ENCODE measurements at regions not wholly inside any gene's neighbourhood (a gene's known extent, or its start where the extent isn't known, plus 50 kb on each side); places are given as distances from the start of the nearest gene placed in this dataset.

DNA sequence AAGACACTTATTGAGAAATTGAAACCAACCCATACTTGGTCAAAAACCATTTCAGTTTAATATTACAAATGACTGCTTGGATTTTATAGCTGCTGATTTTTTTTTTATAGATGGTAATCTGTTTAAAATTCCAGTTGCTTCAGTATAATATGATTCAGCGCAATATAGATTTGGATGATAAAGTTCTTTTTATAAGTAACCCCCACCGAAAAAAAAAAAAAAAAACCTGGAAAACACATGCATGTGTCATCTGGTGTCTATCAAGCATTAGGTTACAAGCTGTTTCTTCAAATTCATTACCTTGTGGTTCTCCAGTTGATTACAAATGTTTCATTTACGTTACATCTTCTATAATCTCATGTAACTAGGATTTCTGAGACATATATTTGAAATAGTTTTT lies 356.6 kb upstream of the ROBO2 start:
- TF ChIP-seq, protein P1, sequence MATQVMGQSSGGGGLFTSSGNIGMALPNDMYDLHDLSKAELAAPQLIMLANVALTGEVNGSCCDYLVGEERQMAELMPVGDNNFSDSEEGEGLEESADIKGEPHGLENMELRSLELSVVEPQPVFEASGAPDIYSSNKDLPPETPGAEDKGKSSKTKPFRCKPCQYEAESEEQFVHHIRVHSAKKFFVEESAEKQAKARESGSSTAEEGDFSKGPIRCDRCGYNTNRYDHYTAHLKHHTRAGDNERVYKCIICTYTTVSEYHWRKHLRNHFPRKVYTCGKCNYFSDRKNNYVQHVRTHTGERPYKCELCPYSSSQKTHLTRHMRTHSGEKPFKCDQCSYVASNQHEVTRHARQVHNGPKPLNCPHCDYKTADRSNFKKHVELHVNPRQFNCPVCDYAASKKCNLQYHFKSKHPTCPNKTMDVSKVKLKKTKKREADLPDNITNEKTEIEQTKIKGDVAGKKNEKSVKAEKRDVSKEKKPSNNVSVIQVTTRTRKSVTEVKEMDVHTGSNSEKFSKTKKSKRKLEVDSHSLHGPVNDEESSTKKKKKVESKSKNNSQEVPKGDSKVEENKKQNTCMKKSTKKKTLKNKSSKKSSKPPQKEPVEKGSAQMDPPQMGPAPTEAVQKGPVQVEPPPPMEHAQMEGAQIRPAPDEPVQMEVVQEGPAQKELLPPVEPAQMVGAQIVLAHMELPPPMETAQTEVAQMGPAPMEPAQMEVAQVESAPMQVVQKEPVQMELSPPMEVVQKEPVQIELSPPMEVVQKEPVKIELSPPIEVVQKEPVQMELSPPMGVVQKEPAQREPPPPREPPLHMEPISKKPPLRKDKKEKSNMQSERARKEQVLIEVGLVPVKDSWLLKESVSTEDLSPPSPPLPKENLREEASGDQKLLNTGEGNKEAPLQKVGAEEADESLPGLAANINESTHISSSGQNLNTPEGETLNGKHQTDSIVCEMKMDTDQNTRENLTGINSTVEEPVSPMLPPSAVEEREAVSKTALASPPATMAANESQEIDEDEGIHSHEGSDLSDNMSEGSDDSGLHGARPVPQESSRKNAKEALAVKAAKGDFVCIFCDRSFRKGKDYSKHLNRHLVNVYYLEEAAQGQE (IDR thresholded peaks at IDR 0.05; ENCODE audit: insufficient read depth in 1 of 2, low read depth in 2 of 2, low read length in 1 of 2), result no peak
- TF ChIP-seq, protein P2, sequence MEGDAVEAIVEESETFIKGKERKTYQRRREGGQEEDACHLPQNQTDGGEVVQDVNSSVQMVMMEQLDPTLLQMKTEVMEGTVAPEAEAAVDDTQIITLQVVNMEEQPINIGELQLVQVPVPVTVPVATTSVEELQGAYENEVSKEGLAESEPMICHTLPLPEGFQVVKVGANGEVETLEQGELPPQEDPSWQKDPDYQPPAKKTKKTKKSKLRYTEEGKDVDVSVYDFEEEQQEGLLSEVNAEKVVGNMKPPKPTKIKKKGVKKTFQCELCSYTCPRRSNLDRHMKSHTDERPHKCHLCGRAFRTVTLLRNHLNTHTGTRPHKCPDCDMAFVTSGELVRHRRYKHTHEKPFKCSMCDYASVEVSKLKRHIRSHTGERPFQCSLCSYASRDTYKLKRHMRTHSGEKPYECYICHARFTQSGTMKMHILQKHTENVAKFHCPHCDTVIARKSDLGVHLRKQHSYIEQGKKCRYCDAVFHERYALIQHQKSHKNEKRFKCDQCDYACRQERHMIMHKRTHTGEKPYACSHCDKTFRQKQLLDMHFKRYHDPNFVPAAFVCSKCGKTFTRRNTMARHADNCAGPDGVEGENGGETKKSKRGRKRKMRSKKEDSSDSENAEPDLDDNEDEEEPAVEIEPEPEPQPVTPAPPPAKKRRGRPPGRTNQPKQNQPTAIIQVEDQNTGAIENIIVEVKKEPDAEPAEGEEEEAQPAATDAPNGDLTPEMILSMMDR (IDR thresholded peaks at IDR 0.05), result no peak

All from Panc1 (cell line).